IMR-90 (cell line): ENCODE measurements at regions not wholly inside any gene's neighbourhood (a gene's known extent, or its start where the extent isn't known, plus 50 kb on each side); places are given as distances from the start of the nearest gene placed in this dataset.

Experiments used
- CEBPB ChIP-seq: IDR thresholded peaks from 2 replicates; pipeline ENCODE4 v1.6.1; 2012; ENCODE audit warnings: low read depth, low read length, improper control_type of control experiment
- CTCF ChIP-seq: conservative IDR thresholded peaks from 2 replicates; pipeline ENCODE4 v1.5.1; 2012; ENCODE audit warnings: mild to moderate bottlenecking, low read depth, low read length, improper control_type of control experiment
- ELK1 ChIP-seq: fragments of 150-350 bp; IDR thresholded peaks from 2 replicates; pipeline ENCODE4 v1.6.1; 2016; ENCODE audit warnings: low read depth, mild to moderate bottlenecking, low read length, moderate library complexity, borderline replicate concordance
- FOS ChIP-seq: fragments of 150-350 bp; IDR thresholded peaks from 2 replicates; pipeline ENCODE4 v1.6.1; 2016; ENCODE audit warnings: low read depth, low read length
- NFE2L2 ChIP-seq: fragments of 150-350 bp; IDR thresholded peaks from 2 replicates; pipeline ENCODE4 v1.6.1; 2016; ENCODE audit warnings: low read depth, mild to moderate bottlenecking, low read length
- POLR2A ChIP-seq: IDR thresholded peaks from 2 replicates; pipeline ENCODE4 v1.6.1; 2012; ENCODE audit warnings: mild to moderate bottlenecking, low read depth, low read length
- RCOR1 ChIP-seq: IDR thresholded peaks from 2 replicates; pipeline ENCODE4 v1.6.1; 2012; ENCODE audit warnings: mild to moderate bottlenecking, low read length, improper control_type of control experiment; ENCODE audit not compliant: insufficient replicate concordance
- USF2 ChIP-seq: fragments of 150-350 bp; IDR thresholded peaks from 2 replicates; pipeline ENCODE4 v1.6.1; 2017; ENCODE audit warnings: mild to moderate bottlenecking, antibody characterized with exemption, low read length, low read depth

GRCh38 chr12:28946361-28946760, 202.7 kb upstream of the FAR2 start:
- TF ChIP-seq POLR2A = no peak
- no peak for TF ChIP-seq CTCF
- no peak for TF ChIP-seq NFE2L2
- no peak for TF ChIP-seq USF2
- TF ChIP-seq RCOR1 = no peak
- no peak for TF ChIP-seq CEBPB
- no peak for TF ChIP-seq FOS
- TF ChIP-seq ELK1 = no peak
